ENCODE measurements at regions not wholly inside any gene's neighbourhood (a gene's known extent, or its start where the extent isn't known, plus 50 kb on each side); places are given as distances from the start of the nearest gene placed in this dataset.

GRCh38 chr22:48088926-48089536 is 1326.6 kb downstream of the TBC1D22A start:
- no peak overlapping the region for H3K4me3 ChIP-seq (ENCODE audit: low read depth, low read length)
- no peak for TF ChIP-seq CTCF (conservative IDR thresholded peaks at IDR 0.05; ENCODE audit: low read depth, low read length)
- DNase-seq (ENCODE audit: low read depth): no peak

GRCh38 chr22:48088251-48088650 is 1325.8 kb downstream of the TBC1D22A start:
- TF ChIP-seq CTCF (conservative IDR thresholded peaks at IDR 0.05; ENCODE audit: low read depth, low read length): no peak
- no peak overlapping the region for H3K4me3 ChIP-seq (ENCODE audit: low read depth, low read length)
- no peak for DNase-seq (ENCODE audit: low read depth)

GRCh38 chr22:48085901-48086645 is 1323.6 kb downstream of the TBC1D22A start:
- TF ChIP-seq CTCF (conservative IDR thresholded peaks at IDR 0.05; ENCODE audit: low read depth, low read length): no peak
- DNase-seq (ENCODE audit: low read depth): no peak

GRCh38 chr22:48084729-48085050 is 1322.2 kb downstream of the TBC1D22A start:
- TF ChIP-seq CTCF (conservative IDR thresholded peaks at IDR 0.05; ENCODE audit: low read depth, low read length): no peak
- no peak overlapping the region for H3K4me3 ChIP-seq (ENCODE audit: low read depth, low read length)
- DNase-seq (ENCODE audit: low read depth): no peak

More at GRCh38 chr22:48085901-48086645, 1323.6 kb downstream of the TBC1D22A start:
- no peak overlapping the region for H3K4me3 ChIP-seq (ENCODE audit: low read depth, low read length)

- DNase-seq (ENCODE audit: low read depth): no peak
- TF ChIP-seq CTCF (conservative IDR thresholded peaks at IDR 0.05; ENCODE audit: low read depth, low read length): no peak
- no peak overlapping the region for H3K4me3 ChIP-seq (ENCODE audit: low read depth, low read length)
Measured at GRCh38 chr22:48084041-48084728, 1321.7 kb downstream of the TBC1D22A start.

- no peak for TF ChIP-seq CTCF (conservative IDR thresholded peaks at IDR 0.05; ENCODE audit: low read depth, low read length)
- DNase-seq (ENCODE audit: low read depth): no peak
- H3K4me3 ChIP-seq (ENCODE audit: low read depth, low read length): no peak overlapping the region
Measured at GRCh38 chr22:48083502-48083901, 1321.1 kb downstream of the TBC1D22A start.
